DMS79 treated with DMSO at 0.1 percent for 48 hours (cell line): ENCODE measurements at regions not wholly inside any gene's neighbourhood (a gene's known extent, or its start where the extent isn't known, plus 50 kb on each side); places are given as distances from the start of the nearest gene placed in this dataset.
A peak's percentile ranks its signal among the peaks of the same experiment; 100 is the strongest.

ENCODE experiments used
- DNase-seq: peaks from one replicate; lab custom pipeline; 2025; lab: John Stamatoyannopoulos, UW

DNA sequence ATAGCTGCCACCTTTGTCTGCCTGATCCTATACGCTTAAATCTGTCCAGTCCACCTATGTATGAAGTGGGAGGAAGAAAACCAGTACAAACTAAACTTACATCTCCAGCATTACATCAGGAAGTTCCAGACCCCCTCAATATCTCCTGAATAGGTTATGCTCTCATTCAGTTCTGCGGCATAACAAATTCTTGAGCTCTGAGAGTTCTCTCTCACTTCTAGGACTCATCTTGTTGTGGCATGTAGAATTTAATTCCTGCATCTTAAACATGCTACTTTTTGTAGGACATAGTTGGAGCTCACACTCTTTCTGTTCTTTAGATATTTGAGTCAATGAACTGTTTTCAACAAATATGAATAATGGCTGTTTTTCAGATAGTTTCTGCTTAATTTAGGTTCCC lies 662.5 kb downstream of the CDH11 start:
- DNase-seq: no peak

DNA sequence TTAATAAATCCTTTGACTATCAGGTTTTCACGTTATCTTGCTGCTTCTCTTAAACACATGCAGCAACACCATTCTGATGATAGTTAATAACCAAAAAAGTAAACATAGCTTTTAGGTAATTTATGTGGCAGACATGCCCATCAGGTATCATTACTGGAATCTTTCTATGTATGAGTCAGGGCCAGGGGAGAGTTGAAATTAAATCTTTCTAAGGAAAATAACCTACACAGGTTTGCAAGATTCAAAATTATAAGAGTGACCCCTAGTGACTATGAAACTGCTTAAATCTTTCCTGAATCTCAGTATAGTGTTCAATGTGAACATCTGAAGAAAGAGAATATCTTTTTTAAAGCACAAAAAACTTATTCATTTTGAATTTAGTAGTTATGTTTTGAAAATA lies 666.6 kb downstream of the CDH11 start:
- no peak for DNase-seq

DNA sequence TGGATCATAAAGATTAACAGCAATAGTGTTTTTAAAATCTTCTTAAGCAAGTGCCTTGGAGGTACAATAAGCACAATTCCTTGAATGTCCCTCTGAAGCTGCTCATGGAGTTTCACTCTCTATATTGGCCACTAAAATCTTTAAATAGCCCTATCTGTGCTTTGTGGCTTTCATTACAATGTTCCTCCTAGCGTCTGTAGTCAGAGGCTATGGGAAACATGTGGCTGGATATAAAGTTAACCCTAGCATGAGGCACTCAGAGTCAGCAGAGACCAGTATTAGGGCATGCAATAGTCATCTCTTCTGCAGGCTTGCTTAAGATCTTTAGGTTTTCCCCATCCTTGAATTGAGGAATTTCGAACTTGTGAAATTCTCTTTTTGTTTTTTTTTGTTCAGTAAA lies 668.2 kb downstream of the CDH11 start:
- no peak for DNase-seq

DNA sequence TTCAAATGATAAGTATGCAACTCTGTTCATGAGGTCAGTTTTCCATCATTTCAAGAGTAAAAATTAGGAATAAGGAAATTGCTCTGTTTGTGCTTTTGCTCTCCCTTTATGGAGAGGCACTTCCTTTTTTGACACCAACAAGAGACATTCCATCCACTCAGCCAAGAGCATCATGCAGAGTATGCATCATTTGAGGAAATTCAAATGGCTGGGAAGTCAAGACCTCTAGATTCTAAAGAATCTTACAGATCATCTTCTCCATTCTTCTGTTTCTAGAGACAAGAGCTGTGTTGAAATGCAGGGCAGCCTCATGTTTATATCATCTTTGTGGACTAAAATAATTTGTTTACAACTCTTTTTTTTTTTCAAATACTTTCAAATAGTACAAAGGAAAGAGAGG lies 669.4 kb downstream of the CDH11 start:
- no peak for DNase-seq

DNA sequence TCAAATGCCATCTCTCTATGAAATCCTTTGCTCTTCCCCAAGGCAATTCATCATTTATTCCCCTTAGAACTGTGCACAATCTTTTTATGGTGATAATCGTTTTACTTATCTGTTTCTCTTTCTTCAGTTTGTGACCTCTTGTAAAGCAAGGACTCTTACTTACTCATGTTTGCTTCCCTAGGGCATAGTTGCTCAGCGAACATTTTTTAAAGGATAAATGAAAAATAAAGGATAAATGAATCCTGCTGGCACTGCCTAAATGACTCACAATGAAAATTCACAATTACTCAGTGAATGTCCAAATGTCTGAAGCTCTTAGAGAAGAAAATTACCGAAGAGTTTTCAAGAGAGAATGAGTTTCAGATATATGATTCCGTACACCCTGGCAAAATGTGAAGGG lies 671.7 kb downstream of the CDH11 start:
- no peak for DNase-seq

DNA sequence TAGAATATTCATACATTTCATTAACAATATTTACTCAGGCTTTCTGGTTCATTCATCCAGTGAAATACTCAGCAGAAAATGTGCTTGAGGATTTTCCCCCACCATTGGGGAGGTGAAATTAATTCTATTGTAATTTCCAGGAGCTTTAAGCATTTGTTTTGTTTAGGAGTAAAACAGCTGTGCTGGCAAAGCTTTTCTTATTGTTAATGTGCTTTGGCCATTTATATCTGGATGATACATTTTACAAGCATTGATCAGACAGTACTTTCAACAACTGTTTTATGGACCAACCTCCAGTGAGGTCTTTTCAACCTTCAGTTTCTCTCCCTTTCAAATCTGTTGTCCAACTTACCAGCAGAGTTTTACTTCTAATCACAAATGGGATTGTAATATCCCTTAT lies 672.4 kb downstream of the CDH11 start:
- DNase-seq: no peak

DNA sequence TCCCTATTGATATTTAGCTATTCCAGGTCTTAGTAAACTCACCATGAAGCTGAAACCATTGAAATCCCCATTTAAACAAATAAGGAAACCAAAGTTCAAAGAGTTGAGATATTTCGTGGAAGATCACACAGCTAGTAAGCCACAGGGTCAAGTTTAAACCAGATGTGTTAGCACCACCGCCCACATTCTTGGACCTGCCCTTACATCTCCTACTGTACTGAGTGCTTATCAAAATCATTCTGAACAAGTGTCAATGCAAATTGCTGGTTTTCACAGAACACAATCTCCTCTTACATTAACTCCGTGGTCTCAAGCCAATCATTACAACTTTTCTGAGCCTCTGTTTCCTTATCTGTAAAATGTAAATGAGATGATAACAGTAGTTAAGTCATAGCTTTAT lies 676.2 kb downstream of the CDH11 start:
- no peak for DNase-seq

DNA sequence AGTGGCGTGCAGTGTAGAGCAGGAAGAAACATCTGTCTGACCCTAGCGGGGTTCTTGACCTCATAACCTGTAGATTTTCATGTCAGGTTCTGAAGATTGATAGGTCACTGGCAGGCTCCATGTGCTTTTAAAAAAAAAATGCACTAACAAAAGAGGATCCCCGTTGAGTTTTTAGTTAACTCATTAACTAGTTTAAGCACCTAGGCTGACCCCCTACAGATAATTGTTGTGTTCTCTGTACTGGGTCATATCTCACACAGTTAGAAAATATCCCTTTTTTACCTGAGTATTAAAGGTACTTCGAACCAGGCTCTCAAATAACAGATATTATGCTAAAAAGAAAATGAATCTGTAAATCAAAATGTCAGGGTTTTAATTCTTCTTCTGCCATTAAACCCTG lies 676.6 kb downstream of the CDH11 start:
- DNase-seq: no peak

DNA sequence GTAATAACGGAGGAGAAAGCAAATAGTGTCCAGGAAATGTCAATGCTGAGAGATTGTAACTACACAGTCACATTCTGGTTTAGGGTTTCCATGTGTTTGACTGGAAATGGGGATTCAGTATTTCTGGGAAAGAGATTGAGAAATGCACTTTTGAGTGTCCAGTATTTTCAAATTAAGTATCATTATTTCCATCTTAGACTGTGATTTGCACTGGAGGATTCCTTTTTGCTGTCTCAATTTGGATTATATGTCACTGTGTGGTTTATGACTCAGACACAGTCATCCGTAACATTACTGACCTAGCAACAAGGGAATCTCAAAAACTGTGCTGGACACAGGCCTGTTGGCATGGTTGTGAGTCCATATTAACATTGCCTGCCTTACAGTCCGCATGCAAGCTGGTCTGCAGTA lies 681.4 kb downstream of the CDH11 start:
- DNase-seq: no peak

DNA sequence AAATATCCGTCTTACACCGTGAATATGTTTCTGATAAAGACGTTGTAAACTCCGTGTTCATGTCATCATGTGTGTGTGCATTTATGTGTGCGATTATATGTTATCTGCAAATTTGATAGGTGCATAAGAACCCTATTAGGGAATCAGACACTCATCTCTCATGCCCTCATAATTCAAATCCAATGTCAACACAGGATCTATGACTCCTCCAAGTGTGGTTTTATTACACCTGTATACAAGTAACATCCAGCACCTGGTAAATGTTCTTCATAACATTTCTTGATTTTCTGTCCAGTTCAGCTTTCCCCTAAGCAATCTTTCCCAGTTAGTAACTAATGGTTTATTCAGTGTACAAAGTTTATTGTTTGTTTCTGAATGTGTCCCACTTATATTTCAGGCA lies 681.9 kb downstream of the CDH11 start:
- no peak for DNase-seq

DNA sequence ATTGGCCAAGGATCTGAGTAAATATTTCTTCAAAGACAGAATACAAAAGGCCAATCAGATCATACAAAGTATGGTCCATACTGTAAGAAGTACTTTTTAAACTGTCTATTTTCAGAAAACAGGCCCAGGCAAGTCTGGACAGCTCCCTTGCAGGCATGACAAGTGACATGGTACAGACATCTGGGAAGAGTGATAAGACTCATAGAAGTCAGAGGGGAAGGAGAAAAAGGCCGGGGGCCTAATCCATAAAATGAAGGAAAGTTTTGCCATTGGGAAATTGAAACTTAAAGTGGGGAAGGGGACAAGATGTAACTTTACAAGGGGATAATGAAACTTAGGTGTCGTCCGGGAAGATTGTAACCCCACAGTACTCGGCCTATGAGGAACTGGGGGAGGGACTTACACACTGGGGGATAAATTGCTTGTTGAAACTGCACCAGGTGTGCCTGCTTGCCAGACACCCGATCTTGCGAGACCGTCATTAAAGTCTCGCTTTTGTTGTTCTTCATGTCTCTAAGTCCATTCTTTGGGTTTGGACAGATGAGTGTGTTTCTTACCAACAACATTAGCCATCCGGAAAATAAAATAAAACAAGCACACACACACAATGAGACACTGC lies 684.0 kb downstream of the CDH11 start:
- DNase-seq: no peak

DNA sequence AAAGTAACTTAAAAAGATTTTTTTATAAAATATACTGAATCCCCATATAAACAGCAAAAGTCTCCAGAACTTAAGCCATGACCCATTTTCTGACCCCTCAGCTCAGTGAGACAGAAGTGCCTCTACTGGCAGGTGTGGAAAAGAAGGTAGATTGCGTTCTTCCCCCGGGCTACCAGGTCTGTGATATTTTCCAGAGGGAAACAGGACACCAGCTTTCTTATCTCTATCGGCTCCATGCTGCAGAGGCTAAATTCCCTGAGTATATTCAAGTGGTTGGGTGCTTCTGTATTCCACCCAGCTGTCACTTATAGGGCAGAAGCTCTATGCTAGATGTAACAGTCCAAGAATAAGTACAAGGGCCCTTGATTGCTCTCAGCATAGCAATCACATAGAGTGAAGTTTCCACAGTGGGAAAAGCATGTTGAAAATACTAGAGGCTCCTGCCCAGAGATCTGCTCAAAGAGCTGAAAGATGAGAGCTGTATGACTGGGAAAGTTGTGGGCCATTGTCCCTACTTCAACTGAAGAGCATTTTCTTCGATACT lies 687.3 kb downstream of the CDH11 start:
- peak; percentile 46 for DNase-seq

DNA sequence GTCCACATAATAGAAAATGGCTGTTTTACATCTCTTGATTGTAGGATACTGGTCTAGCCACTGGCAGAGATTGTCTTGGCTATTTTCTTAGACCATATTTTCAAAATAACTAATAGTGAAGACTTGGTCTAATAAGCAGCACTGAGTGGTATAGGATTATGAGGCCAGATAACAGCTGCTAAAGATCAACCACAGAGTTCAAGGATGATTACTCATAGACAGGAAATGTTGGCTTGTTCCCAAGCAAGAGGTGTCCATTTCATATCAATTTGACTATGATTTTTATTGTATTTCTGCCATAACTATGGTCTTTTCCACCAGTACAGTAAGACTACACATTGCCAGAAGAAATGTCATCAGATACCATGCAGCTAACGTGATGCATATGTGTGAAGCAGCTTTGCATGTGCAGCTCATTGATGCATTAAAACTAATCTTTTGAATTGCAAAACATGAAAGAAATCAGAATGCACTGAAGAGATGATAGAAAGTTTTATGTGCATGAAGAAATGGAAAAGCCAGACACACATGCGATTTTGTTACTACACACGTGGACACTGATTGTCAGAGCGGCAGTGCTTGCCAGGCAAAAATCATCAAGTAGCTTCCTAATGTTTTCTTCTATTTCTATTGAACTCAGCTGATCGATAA lies 693.3 kb downstream of the CDH11 start:
- no peak for DNase-seq

DNA sequence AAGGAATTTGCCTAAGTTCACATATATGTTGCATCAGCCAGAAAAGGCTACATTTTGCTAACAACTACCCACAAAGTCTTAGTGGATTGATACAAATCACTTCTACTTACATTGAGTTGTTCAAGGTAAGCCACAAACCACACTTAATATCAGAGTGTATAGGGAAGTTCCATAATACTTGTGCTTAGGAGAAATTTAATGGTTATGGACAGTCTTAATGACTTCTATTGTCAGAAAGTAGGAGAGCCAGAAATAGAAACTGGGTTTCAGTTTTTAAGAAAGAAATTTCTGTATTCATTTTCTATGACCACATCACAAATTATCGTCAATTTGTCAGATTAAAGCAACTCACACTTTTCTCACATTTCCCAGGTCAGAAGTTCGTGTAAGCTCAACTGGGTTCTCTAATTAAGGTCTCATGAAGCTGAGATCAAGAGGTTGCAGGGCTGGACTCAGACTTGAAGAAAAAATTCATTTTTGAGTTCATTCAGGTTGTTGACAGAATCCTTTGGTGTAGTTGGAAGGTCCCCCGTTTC lies 695.7 kb downstream of the CDH11 start:
- no peak for DNase-seq

DNA sequence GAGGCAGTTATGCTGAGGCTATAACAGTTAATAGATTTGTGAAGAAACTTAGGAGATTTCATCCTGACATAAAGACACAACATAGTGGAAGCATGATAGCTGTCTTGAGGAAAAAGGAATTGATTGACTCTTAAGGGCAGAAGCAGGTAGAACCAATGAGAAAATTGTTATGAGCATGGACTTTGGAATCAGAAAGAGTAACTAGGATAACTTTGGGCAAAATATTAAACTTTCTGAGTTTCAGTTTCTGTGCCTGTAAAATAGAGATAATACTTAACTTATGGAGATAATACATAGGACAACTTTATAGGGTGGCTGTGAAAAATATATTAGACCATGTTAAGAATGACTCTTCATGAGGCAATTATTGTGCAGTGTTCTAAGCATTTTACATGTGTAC lies 696.5 kb downstream of the CDH11 start:
- DNase-seq: no peak

DNA sequence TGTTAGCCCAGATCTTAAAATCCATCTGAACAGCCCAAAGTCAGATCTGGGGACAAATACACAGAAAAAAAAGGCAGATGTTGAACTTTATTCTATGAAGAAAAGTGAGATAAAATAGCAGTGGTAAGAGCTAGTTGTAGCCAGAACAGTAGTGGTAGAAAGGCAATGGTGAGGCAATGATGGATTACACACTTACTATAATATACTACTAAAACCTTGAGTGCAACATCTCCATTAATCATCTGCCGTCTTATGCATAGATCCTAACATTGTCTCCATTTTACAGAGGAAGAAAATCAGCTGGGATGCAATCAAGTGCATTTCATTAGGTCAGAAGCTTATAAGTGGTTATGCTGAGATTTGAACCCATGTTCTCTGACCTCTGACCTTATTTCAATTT lies 699.6 kb downstream of the CDH11 start:
- DNase-seq: no peak

DNA sequence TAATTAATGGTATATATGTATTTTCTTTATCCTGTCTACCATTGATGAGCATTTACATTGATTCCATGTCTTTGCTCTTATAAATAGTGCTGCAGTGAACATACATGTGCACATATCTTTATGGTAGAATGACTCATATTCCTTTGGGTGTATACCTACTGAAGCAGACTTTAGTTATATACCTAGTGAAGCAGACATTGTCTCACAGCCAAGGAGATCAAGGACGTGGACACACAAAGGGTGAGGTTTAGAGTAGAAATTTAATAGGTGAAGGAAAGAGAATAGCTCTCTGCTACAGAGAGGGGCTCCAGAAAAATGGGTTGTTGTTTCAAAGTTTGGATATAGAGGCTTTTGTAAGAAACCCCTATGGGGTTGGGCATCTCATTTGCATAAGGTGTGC lies 700.3 kb downstream of the CDH11 start:
- no peak for DNase-seq

DNA sequence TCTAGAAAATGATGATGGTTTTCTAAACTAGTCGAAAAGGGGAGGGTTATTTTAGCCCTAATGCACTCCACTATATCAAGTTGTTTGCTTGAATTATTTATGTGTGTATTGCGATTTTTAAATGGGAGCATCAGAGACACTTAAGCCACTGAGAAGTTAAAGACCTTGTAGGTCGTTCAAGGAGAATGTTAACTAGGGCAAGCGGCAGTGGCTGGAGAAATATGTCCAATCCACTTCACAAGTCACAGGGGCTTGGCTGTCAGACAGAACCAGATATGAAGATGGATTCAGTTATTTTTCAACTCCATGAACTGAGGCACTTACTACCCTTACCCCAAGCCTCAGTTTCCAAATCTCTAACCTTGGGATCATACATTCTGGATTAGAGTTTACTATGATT lies 702.0 kb downstream of the CDH11 start:
- DNase-seq: no peak

DNA sequence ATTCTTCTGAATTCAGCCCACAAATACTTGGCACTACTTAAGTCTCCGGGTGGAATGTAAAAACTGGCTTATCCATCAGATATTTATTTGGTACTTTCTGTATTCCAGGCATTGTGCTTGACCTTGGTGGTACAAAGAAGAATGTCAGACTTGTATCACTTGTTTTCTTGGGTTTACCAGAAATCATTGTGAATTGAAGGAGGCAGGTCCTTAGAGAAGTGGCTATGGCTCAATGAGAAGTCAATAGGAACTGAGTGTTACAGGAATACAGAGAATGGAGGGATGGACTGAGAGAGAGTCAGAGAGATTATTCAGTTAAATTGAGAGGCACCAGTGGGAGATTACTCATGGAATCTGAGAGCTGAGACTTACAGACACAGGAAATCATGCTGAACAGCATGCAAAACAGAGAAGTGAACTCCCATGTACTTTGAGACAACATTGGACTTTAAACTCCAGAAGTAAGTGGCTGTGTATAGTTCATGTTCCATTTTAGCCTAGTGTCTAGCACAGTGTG lies 704.1 kb downstream of the CDH11 start:
- DNase-seq: peak; percentile 35

DNA sequence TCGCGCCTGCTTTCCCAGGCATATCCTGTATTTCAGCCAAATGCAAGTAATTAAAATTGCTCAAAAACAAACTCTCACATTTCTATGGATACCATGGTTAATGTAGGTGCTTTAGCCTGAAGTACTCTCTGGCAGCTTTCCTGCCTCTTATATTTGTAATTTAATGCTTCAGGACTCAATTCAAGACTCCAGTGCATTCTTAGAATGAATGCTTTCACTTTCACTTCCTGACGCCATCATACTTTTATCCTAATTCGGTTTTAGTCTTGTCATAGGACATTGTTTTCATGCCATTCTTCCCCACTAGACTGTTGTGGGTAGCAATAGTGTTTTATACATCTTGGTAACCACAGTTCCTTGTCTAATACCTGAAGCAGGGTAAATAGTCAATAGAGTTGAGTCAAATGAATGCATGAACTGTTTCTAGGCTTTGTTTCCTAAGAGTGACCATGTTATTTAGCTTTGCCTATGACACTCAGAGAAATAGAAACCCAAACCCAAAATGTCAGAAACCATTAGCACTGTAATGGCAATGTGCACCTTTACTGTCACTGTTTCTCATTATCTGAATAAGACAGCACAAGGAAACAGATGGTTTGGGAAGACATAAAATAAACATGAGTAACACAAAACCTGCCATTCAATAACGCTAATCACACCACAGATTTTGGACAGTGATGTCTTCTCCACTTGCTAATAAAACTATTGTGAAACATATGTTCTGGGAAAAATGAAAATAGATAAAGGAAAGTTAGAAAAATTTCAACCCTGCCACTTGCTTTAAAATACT lies 705.5 kb downstream of the CDH11 start:
- peak; percentile 69 for DNase-seq

DNA sequence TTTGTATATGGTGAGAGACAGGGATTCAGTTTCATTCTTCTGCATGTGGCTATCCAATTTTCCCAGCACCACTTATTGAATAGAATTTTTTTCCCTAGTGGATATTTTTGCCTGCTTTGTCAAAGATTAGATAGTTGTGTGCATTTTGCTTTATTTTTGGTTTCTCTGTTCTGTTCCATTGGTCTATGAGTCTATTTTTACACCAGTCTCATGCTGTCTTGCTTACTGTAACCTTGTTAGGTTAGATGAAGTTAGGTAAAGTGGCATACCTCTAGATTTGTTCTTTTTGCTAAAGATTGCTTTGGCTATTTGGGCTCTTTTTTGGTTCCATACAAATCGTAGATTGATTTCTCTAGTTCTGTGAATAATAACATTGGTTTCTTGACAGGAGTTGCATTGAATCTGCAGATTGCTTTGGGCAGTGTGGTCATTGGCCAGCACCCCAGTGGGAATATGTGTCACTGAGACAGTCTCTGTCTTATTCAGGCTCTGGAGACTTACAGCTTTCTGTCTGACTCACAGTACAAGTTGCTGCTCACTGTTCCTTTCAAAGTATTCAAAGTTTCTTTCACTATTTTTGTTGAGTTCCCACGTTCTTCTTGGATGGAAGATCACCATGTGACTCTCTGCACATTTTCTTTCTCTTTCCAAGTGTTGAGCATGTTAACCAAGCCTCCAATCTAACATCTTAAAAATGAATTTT lies 709.1 kb downstream of the CDH11 start:
- DNase-seq: no peak

DNA sequence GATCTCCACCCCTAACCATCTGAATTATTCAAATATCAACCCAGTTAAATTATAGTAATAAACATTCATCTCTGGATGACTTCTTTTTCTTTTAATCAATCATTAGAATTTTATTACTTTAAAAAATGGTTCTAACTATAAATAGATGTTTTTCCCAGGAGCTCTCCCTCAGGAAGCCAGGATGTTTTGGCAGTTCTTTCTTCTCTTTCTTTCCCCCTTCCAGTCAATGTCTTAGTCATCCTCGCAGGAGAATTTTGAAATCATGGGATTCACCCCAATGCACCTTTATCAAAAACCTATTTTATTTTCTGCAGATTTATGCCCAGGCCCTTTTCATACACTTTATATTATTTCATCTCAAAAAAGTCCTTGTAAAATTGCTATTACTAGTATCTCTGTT lies 711.6 kb downstream of the CDH11 start:
- no peak for DNase-seq
